HepG2 (cell line): ENCODE measurements at regions not wholly inside any gene's neighbourhood (a gene's known extent, or its start where the extent isn't known, plus 50 kb on each side); places are given as distances from the start of the nearest gene placed in this dataset.

ENCODE experiments used
- EED ChIP-seq: sonication (generic); formaldehyde crosslinking; IDR thresholded peaks from 2 replicates; pipeline ENCODE4 v1.5.0; 2020; ENCODE audit warnings: mild to moderate bottlenecking, missing genetic modification reagents
- ESRRA ChIP-seq: sonication (generic); formaldehyde crosslinking; IDR thresholded peaks from 2 replicates; pipeline ENCODE4 v1.5.1; 2020; ENCODE audit warnings: mild to moderate bottlenecking, low read depth, missing genetic modification reagents
- JUND ChIP-seq: sonication (generic); formaldehyde crosslinking; IDR thresholded peaks from 2 replicates; pipeline ENCODE4 v1.8.0; 2022; ENCODE audit warnings: mild to moderate bottlenecking, missing genetic modification reagents
- MEF2D ChIP-seq: sonication (generic); formaldehyde crosslinking; IDR thresholded peaks from 2 replicates; pipeline ENCODE4 v1.5.1; 2020; ENCODE audit warnings: mild to moderate bottlenecking, missing genetic modification reagents
- RAD21 ChIP-seq: fragments of 450-650 bp; formaldehyde crosslinking; IDR thresholded peaks from 2 replicates; pipeline ENCODE4 v1.5.0; 2020; ENCODE audit warnings: mild to moderate bottlenecking
- TAF1 ChIP-seq: sonication (generic); formaldehyde crosslinking; IDR thresholded peaks from 2 replicates; pipeline ENCODE4 v1.4.0; 2020; ENCODE audit warnings: missing genetic modification reagents
- ZC3H13 ChIP-seq: sonication (generic); formaldehyde crosslinking; IDR thresholded peaks from 2 replicates; pipeline ENCODE4 v1.8.1; 2023; ENCODE audit warnings: mild to moderate bottlenecking, missing genetic modification reagents, moderate library complexity
- ZFP41 ChIP-seq: sonication (generic); formaldehyde crosslinking; IDR thresholded peaks from 2 replicates; pipeline ENCODE4 v1.4.0; 2020; ENCODE audit warnings: mild to moderate bottlenecking, missing genetic modification reagents, borderline replicate concordance

- TF ChIP-seq ESRRA = no peak
- TF ChIP-seq EED (CRISPR knock-in tag) = no peak
- no peak for TF ChIP-seq ZC3H13 (CRISPR knock-in tag)
- no peak for TF ChIP-seq ZFP41 (CRISPR knock-in tag)
- TF ChIP-seq TAF1 (CRISPR knock-in tag) = no peak
- TF ChIP-seq RAD21 (CRISPR knock-in tag) = no peak
- no peak for TF ChIP-seq JUND (CRISPR knock-in tag)
- no peak for TF ChIP-seq MEF2D (CRISPR knock-in tag)
Observed at GRCh38 chr11:119529063-119529845, 106.3 kb upstream of the THY1 start.
